Stimulated activated CD8-positive, alpha-beta memory T cell treated with anti-CD3 and anti-CD28 coated beads, Interleukin-15, amount 100 ng/mL, for 48 hours (primary cell): ENCODE measurements at regions not wholly inside any gene's neighbourhood (a gene's known extent, or its start where the extent isn't known, plus 50 kb on each side); places are given as distances from the start of the nearest gene placed in this dataset.

ENCODE experiments used
- DNase-seq, 2 donors: peaks; one replicate each; pipeline ENCODE4 v3.0.0-alpha.2; 2020; ENCODE audit warnings: low read depth in 2 of 2

GRCh38 chr3:18046131-18046915, 303.9 kb upstream of the TBC1D5 start:
- DNase-seq, result no peak

GRCh38 chr3:18044971-18045880, 302.8 kb upstream of the TBC1D5 start:
- DNase-seq, result no peak

- no peak for DNase-seq
Observed at GRCh38 chr3:18044191-18044590, 301.8 kb upstream of the TBC1D5 start.

GRCh38 chr3:18036450-18036815, 294.0 kb upstream of the TBC1D5 start:
- DNase-seq, result no peak

GRCh38 chr3:18035641-18036449, 293.4 kb upstream of the TBC1D5 start:
- DNase-seq, result no peak

GRCh38 chr3:18033581-18034108, 291.2 kb upstream of the TBC1D5 start:
- DNase-seq, result no peak

- DNase-seq, result no peak
Observed at GRCh38 chr3:18030371-18030870, 288.0 kb upstream of the TBC1D5 start.

- no peak for DNase-seq
Observed at GRCh38 chr3:18027161-18027939, 284.9 kb upstream of the TBC1D5 start.

GRCh38 chr3:18024715-18025114, 282.3 kb upstream of the TBC1D5 start:
- DNase-seq, result no peak

- no peak for DNase-seq
Observed at GRCh38 chr3:18019161-18019495, 276.7 kb upstream of the TBC1D5 start.

- DNase-seq, result no peak
Observed at GRCh38 chr3:18018491-18019160, 276.2 kb upstream of the TBC1D5 start.

- DNase-seq, result no peak
Observed at GRCh38 chr3:18016366-18016765, 273.9 kb upstream of the TBC1D5 start.

GRCh38 chr3:18012933-18013332, 270.5 kb upstream of the TBC1D5 start:
- no peak for DNase-seq

GRCh38 chr3:18012436-18012835, 270.0 kb upstream of the TBC1D5 start:
- DNase-seq, result no peak

GRCh38 chr3:18011387-18011786, 269.0 kb upstream of the TBC1D5 start:
- DNase-seq, result no peak

- no peak for DNase-seq
Observed at GRCh38 chr3:18010001-18010400, 267.6 kb upstream of the TBC1D5 start.

GRCh38 chr3:18008706-18009368, 266.4 kb upstream of the TBC1D5 start:
- no peak for DNase-seq

- DNase-seq, result no peak
Observed at GRCh38 chr3:18007980-18008379, 265.5 kb upstream of the TBC1D5 start.

- no peak for DNase-seq
Observed at GRCh38 chr3:17995769-17996168, 253.3 kb upstream of the TBC1D5 start.

GRCh38 chr3:17994167-17994566, 251.7 kb upstream of the TBC1D5 start:
- DNase-seq, result no peak
